GM19468 (cell line): ENCODE measurements at regions not wholly inside any gene's neighbourhood (a gene's known extent, or its start where the extent isn't known, plus 50 kb on each side); places are given as distances from the start of the nearest gene placed in this dataset.
A peak's percentile ranks its signal among the peaks of the same experiment; 100 is the strongest.

Experiments used
- ATAC-seq: cut with Tn5 transposase; IDR thresholded peaks from one replicate; pipeline ENCODE4 v1.9.1; 2021; ENCODE audit warnings: mild to moderate bottlenecking, moderate library complexity, moderate number of reproducible peaks; ENCODE audit not compliant: unreplicated experiment; ENCODE audit errors: extremely low read depth

DNA sequence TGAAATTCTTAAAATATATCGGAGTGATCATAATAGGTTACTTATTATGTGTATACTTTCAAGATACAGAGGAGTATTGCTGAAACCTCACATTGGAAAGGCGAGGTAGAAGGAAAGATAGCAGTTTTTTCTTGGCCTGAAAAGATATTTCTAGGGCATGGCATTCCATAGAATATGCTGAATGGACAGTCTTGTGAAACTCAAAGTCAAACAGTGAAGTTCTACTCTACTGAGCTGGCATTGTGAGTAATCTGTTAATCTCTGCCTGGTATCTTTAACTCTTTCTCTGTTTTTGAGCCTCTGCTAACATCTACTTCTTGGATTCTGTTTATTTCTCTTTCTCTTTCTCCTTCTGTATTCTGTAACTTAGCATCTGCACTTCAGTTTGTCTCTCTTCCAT, 176.3 kb upstream of the ZBTB20 start:
- ATAC-seq: no peak

GRCh38 chr3:115324056-115324455, 177.0 kb upstream of the ZBTB20 start:
- ATAC-seq: no peak

GRCh38 chr3:115325539-115325938, 178.5 kb upstream of the ZBTB20 start:
- ATAC-seq: no peak

DNA sequence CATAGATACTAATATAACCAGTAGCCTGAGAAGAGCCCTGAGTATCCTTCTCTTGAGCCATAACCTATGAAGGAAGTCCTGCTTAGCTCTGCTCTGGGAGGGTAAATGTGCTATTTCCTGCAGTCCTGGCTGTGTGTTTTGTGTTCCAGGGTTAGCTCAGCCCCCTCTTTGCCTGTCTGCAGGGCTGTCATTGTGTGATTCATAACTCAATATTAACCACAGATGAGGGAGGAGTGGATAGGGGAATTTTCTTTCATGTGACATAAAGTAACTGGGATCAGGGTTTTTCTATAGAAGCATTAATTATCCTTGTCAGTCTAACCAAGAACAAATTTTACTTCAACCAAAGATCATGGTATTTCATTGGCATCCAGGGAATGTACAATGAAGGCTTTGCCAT, 183.3 kb upstream of the ZBTB20 start:
- no peak for ATAC-seq

GRCh38 chr3:115332998-115333397, 185.9 kb upstream of the ZBTB20 start:
- no peak for ATAC-seq

- ATAC-seq: no peak
Observed at GRCh38 chr3:115336836-115337235, 189.7 kb upstream of the ZBTB20 start.

GRCh38 chr3:115340586-115340985, 193.5 kb upstream of the ZBTB20 start:
- ATAC-seq: no peak

GRCh38 chr3:115341208-115341607, 194.1 kb upstream of the ZBTB20 start:
- ATAC-seq: no peak

GRCh38 chr3:115347737-115348136, 200.6 kb upstream of the ZBTB20 start:
- ATAC-seq: no peak

DNA sequence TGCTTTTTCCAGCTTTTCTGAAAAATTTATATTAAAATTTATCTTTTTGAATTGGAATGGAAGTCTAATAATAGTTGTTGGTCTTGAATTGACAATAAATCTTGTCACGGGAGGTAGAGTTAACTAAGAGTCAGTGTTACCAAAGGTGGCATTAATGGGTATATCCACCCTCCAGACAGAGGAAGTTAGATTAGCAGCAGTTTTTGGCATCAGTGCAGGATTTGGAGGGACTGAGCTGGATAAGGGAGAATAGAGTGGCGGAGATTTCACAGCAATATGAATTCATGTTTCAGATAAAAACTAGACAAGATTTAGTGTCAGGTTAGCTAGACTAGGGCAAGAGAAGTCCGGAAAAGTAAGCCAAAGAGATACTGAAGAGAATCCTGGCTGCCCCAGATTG, 201.3 kb upstream of the ZBTB20 start:
- ATAC-seq: no peak

GRCh38 chr3:115348951-115349745, 202.1 kb upstream of the ZBTB20 start:
- no peak for ATAC-seq

- no peak for ATAC-seq
Observed at GRCh38 chr3:115350606-115351005, 203.5 kb upstream of the ZBTB20 start.

GRCh38 chr3:115351193-115351592, 204.1 kb upstream of the ZBTB20 start:
- ATAC-seq: no peak

GRCh38 chr3:115354010-115354409, 206.9 kb upstream of the ZBTB20 start:
- no peak for ATAC-seq

GRCh38 chr3:115357456-115357855, 210.4 kb upstream of the ZBTB20 start:
- ATAC-seq: no peak

- peak; percentile 87 for ATAC-seq
Observed at GRCh38 chr3:115359536-115359935, 212.4 kb upstream of the ZBTB20 start.

- no peak for ATAC-seq
Observed at GRCh38 chr3:115361806-115362205, 214.7 kb upstream of the ZBTB20 start.

- ATAC-seq: no peak
Observed at GRCh38 chr3:115363071-115363470, 216.0 kb upstream of the ZBTB20 start.

DNA sequence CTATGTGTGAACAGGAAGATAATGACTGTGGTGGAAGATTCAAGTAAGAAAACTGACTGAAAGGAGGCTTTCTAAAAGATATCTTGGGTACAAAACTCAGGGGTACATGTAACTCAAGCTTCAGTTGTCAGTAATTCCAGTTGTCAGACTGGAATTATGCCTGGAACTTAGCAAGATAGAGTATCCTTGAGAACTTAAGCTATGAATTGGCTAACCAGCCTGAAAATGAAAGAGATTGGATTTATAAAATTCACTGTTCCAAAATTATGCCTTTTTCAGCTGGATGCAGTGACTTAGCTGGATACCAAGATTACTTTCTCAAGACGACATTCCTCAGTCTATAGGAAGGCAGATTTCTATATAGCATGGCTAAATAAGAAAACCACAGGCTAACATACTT, 221.9 kb upstream of the ZBTB20 start:
- no peak for ATAC-seq

GRCh38 chr3:115375362-115375761, 228.3 kb upstream of the ZBTB20 start:
- no peak for ATAC-seq

- ATAC-seq: no peak
Observed at GRCh38 chr3:115380883-115381572, 233.9 kb upstream of the ZBTB20 start.

- no peak for ATAC-seq
Observed at GRCh38 chr3:115381573-115381912, 234.5 kb upstream of the ZBTB20 start.
